K562 (cell line): ENCODE measurements at regions not wholly inside any gene's neighbourhood (a gene's known extent, or its start where the extent isn't known, plus 50 kb on each side); places are given as distances from the start of the nearest gene placed in this dataset.

Experiments
- COPS2 ChIP-seq: fragments of 450-650 bp; conservative IDR thresholded peaks from 2 replicates; pipeline ENCODE4 v1.6.1; 2016; ENCODE audit warnings: mild to moderate bottlenecking, moderate library complexity
- MAFK ChIP-seq: IDR thresholded peaks from 2 replicates; pipeline ENCODE4 v1.6.1; 2011; ENCODE audit warnings: low read length, improper control_type of control experiment
- SAP30 ChIP-seq: fragments of 200-600 bp; sonication (generic); IDR thresholded peaks from 2 replicates; pipeline ENCODE4 v1.6.1; 2012; ENCODE audit warnings: borderline replicate concordance, low read depth, mild to moderate bottlenecking, moderate library complexity, low read length, control low read depth, inconsistent platforms; ENCODE audit not compliant: insufficient read depth, poor library complexity, severe bottlenecking
- SNRNP70 ChIP-seq: fragments of 200-400 bp; formaldehyde crosslinking; optimal IDR thresholded peaks from 2 replicates; pipeline ENCODE3; 2017; ENCODE audit warnings: low read depth, low read length
- ZNF431 ChIP-seq: sonication (generic); formaldehyde crosslinking; IDR thresholded peaks from 2 replicates; pipeline ENCODE4 v1.8.0; 2022; ENCODE audit warnings: mild to moderate bottlenecking, missing genetic modification reagents
- TF ChIP-seq, protein P1 (sequence below), 2 experiments: fragments of 450-650 bp; formaldehyde crosslinking in 1 of 2; IDR thresholded peaks; 2 replicates each; pipeline versions ENCODE4 v1.4.0 to v1.6.1; 2014 to 2020; ENCODE audit warnings: mild to moderate bottlenecking in 2 of 2, borderline replicate concordance in 1 of 2, low read depth in 1 of 2

DNA sequence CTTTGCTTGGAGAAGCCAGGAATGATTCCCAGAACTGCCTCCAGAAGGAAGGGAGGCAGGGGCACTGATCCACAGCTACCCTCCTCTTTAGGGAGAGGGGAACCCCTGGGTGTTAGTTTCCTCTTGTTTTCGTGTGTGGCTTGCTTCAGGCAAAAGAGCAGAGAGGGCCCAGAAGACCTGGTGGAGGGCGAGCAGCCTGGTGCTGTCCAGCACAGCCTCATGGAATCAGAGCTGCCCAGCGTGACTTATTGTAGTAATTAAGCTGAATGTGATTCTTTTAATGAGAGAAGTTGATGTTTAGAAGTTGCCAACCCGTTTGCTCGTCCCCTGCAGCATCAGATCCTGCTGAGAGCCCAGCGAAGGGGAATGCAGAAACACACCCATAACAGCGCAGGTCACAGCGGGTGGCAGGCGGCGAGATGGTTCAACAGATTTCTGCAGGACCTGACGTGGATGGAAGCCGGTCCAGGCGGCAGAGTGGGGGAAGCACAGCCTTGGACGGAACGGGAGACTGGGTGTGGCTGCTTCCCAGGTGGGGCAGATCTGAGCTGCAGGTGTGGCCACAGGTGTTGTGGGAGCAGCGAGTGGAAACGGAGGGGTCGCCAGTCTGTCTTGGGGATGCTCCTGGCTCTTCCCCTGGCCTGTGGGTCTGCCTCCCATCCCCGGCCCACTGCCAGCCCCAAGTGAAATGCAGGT, 53.7 kb upstream of the SHH start (continued):
- TF ChIP-seq, protein P1, sequence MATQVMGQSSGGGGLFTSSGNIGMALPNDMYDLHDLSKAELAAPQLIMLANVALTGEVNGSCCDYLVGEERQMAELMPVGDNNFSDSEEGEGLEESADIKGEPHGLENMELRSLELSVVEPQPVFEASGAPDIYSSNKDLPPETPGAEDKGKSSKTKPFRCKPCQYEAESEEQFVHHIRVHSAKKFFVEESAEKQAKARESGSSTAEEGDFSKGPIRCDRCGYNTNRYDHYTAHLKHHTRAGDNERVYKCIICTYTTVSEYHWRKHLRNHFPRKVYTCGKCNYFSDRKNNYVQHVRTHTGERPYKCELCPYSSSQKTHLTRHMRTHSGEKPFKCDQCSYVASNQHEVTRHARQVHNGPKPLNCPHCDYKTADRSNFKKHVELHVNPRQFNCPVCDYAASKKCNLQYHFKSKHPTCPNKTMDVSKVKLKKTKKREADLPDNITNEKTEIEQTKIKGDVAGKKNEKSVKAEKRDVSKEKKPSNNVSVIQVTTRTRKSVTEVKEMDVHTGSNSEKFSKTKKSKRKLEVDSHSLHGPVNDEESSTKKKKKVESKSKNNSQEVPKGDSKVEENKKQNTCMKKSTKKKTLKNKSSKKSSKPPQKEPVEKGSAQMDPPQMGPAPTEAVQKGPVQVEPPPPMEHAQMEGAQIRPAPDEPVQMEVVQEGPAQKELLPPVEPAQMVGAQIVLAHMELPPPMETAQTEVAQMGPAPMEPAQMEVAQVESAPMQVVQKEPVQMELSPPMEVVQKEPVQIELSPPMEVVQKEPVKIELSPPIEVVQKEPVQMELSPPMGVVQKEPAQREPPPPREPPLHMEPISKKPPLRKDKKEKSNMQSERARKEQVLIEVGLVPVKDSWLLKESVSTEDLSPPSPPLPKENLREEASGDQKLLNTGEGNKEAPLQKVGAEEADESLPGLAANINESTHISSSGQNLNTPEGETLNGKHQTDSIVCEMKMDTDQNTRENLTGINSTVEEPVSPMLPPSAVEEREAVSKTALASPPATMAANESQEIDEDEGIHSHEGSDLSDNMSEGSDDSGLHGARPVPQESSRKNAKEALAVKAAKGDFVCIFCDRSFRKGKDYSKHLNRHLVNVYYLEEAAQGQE (IDR thresholded peaks at IDR 0.05; ENCODE audit: borderline replicate concordance) = no peak
- TF ChIP-seq, protein P1 (CRISPR knock-in tag; IDR thresholded peaks at IDR 0.05; ENCODE audit: low read depth) = no peak
- no peak for TF ChIP-seq ZNF431 (CRISPR knock-in tag)
- no peak for TF ChIP-seq SNRNP70
- no peak for TF ChIP-seq COPS2
- no peak for TF ChIP-seq MAFK
- TF ChIP-seq SAP30 = no peak
